Activated T-cell treated with anti-CD3 and anti-CD28 coated beads, Interleukin-2, amount 50 U/mL, for 4 hours (primary cell): ENCODE measurements at regions not wholly inside any gene's neighbourhood (a gene's known extent, or its start where the extent isn't known, plus 50 kb on each side); places are given as distances from the start of the nearest gene placed in this dataset.

Experiments
- ATAC-seq, 2 donors: fragments of 200-7000 bp; cut with Tn5 transposase; one replicate each; pipeline ENCODE4 v1.10.0; 2021
- DNase-seq: peaks from one replicate; pipeline ENCODE4 v3.0.0-alpha.2; 2020
- H3K27me3 Mint-ChIP-seq: one replicate; pipeline ENCODE4 v1.8.0; 2021; ENCODE audit warnings: low read depth, mixed read lengths
- H3K36me3 Mint-ChIP-seq: one replicate; pipeline ENCODE4 v1.8.0; 2022; ENCODE audit warnings: mixed read lengths; ENCODE audit not compliant: insufficient read depth
- H3K4me1 Mint-ChIP-seq: one replicate; pipeline ENCODE4 v1.8.0; 2021; ENCODE audit warnings: low read depth, mixed read lengths
- H3K4me3 Mint-ChIP-seq: one replicate; pipeline ENCODE4 v1.8.0; 2021; ENCODE audit warnings: mild to moderate bottlenecking, moderate library complexity, mixed read lengths
- H3K9me3 Mint-ChIP-seq: one replicate; pipeline ENCODE4 v1.8.0; 2021; ENCODE audit warnings: mixed read lengths

GRCh38 chr6:94357381-94357980, 938.1 kb upstream of the EPHA7 start:
- DNase-seq: no peak
- Mint-ChIP-seq H3K4me1 (no peaks in the 10 kb centered on the region), H3K27me3 (no peaks in the 10 kb centered on the region), H3K4me3 (no peak overlapping the region), H3K9me3 (no peaks in the 10 kb centered on the region), H3K36me3 (no peaks in the 10 kb centered on the region)
- ATAC-seq: no peak

- Mint-ChIP-seq H3K36me3 (no peaks in the 10 kb centered on the region), H3K4me3 (no peak overlapping the region), H3K4me1 (no peaks in the 10 kb centered on the region), H3K27me3 (no peaks in the 10 kb centered on the region), H3K9me3 (no peaks in the 10 kb centered on the region)
- DNase-seq (no peak), ATAC-seq (no peak)
Observed at GRCh38 chr6:94350833-94351232, 931.5 kb upstream of the EPHA7 start.

- Mint-ChIP-seq H3K4me3 (no peak overlapping the region), H3K36me3 (no peaks in the 10 kb centered on the region), H3K4me1 (no peaks in the 10 kb centered on the region), H3K27me3 (no peaks in the 10 kb centered on the region), H3K9me3 (no peaks in the 10 kb centered on the region)
- DNase-seq (no peak), ATAC-seq (no peak)
Observed at GRCh38 chr6:94349227-94349626, 929.9 kb upstream of the EPHA7 start.

- Mint-ChIP-seq H3K36me3 (no peaks in the 10 kb centered on the region), H3K4me3 (no peak overlapping the region), H3K4me1 (no peaks in the 10 kb centered on the region), H3K9me3 (peaks cover 5% of the 10 kb centered on the region), H3K27me3 (no peaks in the 10 kb centered on the region)
- ATAC-seq: no peak
- DNase-seq: no peak
Observed at GRCh38 chr6:94344866-94345265, 925.5 kb upstream of the EPHA7 start.

- DNase-seq (no peak), ATAC-seq (no peak)
- Mint-ChIP-seq H3K27me3 (no peaks in the 10 kb centered on the region), H3K9me3 (peaks cover 8% of the 10 kb centered on the region), H3K4me1 (no peaks in the 10 kb centered on the region), H3K36me3 (no peaks in the 10 kb centered on the region), H3K4me3 (no peak overlapping the region)
Observed at GRCh38 chr6:94341173-94341572, 921.8 kb upstream of the EPHA7 start.

- Mint-ChIP-seq H3K27me3 (no peaks in the 10 kb centered on the region), H3K36me3 (no peaks in the 10 kb centered on the region), H3K9me3 (no peaks in the 10 kb centered on the region), H3K4me1 (no peaks in the 10 kb centered on the region), H3K4me3 (no peak overlapping the region)
- ATAC-seq: no peak
- DNase-seq: no peak
Observed at GRCh38 chr6:94323853-94324252, 904.5 kb upstream of the EPHA7 start.

GRCh38 chr6:94300424-94301144, 881.2 kb upstream of the EPHA7 start:
- no peaks in the 10 kb centered on the region for H3K4me1 Mint-ChIP-seq
- no peak overlapping the region for H3K4me3 Mint-ChIP-seq
- DNase-seq: no peak
- no peak for ATAC-seq
- no peaks in the 10 kb centered on the region for H3K27me3 Mint-ChIP-seq
- no peaks in the 10 kb centered on the region for H3K36me3 Mint-ChIP-seq
- no peaks in the 10 kb centered on the region for H3K9me3 Mint-ChIP-seq

GRCh38 chr6:94289131-94289530, 869.8 kb upstream of the EPHA7 start:
- Mint-ChIP-seq H3K27me3 (no peaks in the 10 kb centered on the region), H3K9me3 (peaks cover 8% of the 10 kb centered on the region), H3K4me3 (no peak overlapping the region), H3K4me1 (no peaks in the 10 kb centered on the region), H3K36me3 (no peaks in the 10 kb centered on the region)
- DNase-seq (no peak), ATAC-seq (no peak)

GRCh38 chr6:94278146-94278545, 858.8 kb upstream of the EPHA7 start:
- DNase-seq (no peak), ATAC-seq (no peak)
- no peak overlapping the region for H3K4me3 Mint-ChIP-seq
- no peaks in the 10 kb centered on the region for H3K27me3 Mint-ChIP-seq
- no peaks in the 10 kb centered on the region for H3K36me3 Mint-ChIP-seq
- no peaks in the 10 kb centered on the region for H3K9me3 Mint-ChIP-seq
- no peaks in the 10 kb centered on the region for H3K4me1 Mint-ChIP-seq

GRCh38 chr6:94272327-94272726, 853.0 kb upstream of the EPHA7 start:
- Mint-ChIP-seq H3K9me3 (peaks cover 5% of the 10 kb centered on the region), H3K36me3 (no peaks in the 10 kb centered on the region), H3K27me3 (no peaks in the 10 kb centered on the region), H3K4me1 (no peaks in the 10 kb centered on the region), H3K4me3 (no peak overlapping the region)
- ATAC-seq: no peak
- no peak for DNase-seq

- no peak for ATAC-seq
- no peaks in the 10 kb centered on the region for H3K27me3 Mint-ChIP-seq
- no peaks in the 10 kb centered on the region for H3K4me1 Mint-ChIP-seq
- H3K9me3 Mint-ChIP-seq: peaks cover 12% of the 10 kb centered on the region
- H3K36me3 Mint-ChIP-seq: no peaks in the 10 kb centered on the region
- no peak overlapping the region for H3K4me3 Mint-ChIP-seq
- DNase-seq: no peak
Observed at GRCh38 chr6:94270091-94270948, 851.0 kb upstream of the EPHA7 start.

- H3K9me3 Mint-ChIP-seq: peaks cover 18% of the 10 kb centered on the region
- DNase-seq (no peak), ATAC-seq (no peak)
- H3K27me3 Mint-ChIP-seq: no peaks in the 10 kb centered on the region
- no peaks in the 10 kb centered on the region for H3K36me3 Mint-ChIP-seq
- no peak overlapping the region for H3K4me3 Mint-ChIP-seq
- no peaks in the 10 kb centered on the region for H3K4me1 Mint-ChIP-seq
Observed at GRCh38 chr6:94269256-94269655, 849.9 kb upstream of the EPHA7 start.

GRCh38 chr6:94260765-94261164, 841.4 kb upstream of the EPHA7 start:
- Mint-ChIP-seq H3K4me3 (no peak overlapping the region), H3K36me3 (no peaks in the 10 kb centered on the region), H3K4me1 (no peaks in the 10 kb centered on the region), H3K9me3 (peaks cover 10% of the 10 kb centered on the region), H3K27me3 (no peaks in the 10 kb centered on the region)
- DNase-seq (no peak), ATAC-seq (no peak)

GRCh38 chr6:94254689-94255088, 835.3 kb upstream of the EPHA7 start:
- H3K4me1 Mint-ChIP-seq: no peaks in the 10 kb centered on the region
- no peaks in the 10 kb centered on the region for H3K27me3 Mint-ChIP-seq
- peaks cover 6% of the 10 kb centered on the region for H3K9me3 Mint-ChIP-seq
- ATAC-seq (no peak), DNase-seq (no peak)
- H3K36me3 Mint-ChIP-seq: no peaks in the 10 kb centered on the region
- no peak overlapping the region for H3K4me3 Mint-ChIP-seq

GRCh38 chr6:94251878-94252277, 832.5 kb upstream of the EPHA7 start:
- Mint-ChIP-seq H3K9me3 (peaks cover 9% of the 10 kb centered on the region), H3K4me1 (no peaks in the 10 kb centered on the region), H3K4me3 (no peak overlapping the region), H3K27me3 (no peaks in the 10 kb centered on the region), H3K36me3 (no peaks in the 10 kb centered on the region)
- no peak for DNase-seq
- ATAC-seq: no peak
